GM23338 (cell line): ENCODE measurements at regions not wholly inside any gene's neighbourhood (a gene's known extent, or its start where the extent isn't known, plus 50 kb on each side); places are given as distances from the start of the nearest gene placed in this dataset.

Experiments
- ATAC-seq: fragments of 200-7000 bp; cut with Tn5 transposase; 3 replicates; pipeline ENCODE4 v1.9.1; 2020
- DNase-seq: peaks from one replicate; pipeline ENCODE4 v3.0.0-alpha.2; 2015; ENCODE audit warnings: low spot score
- H2AFZ ChIP-seq: fragments of 200-600 bp; sonication (generic); 2 replicates; pipeline ENCODE4 v1.8.0; 2016; ENCODE audit warnings: antibody characterized with exemption, mild to moderate bottlenecking, moderate library complexity
- H3F3A ChIP-seq: fragments of 200-600 bp; sonication (generic); replicated peaks from 2 replicates; pipeline ENCODE4 v1.8.0; 2017; ENCODE audit warnings: antibody characterized with exemption, mixed run types, low read depth
- H3K27ac ChIP-seq: fragments of 200-600 bp; sonication (generic); 2 replicates; pipeline ENCODE4 v1.6.1; 2016; ENCODE audit warnings: low read depth
- H3K27me3 ChIP-seq: fragments of 200-600 bp; sonication (generic); 2 replicates; pipeline ENCODE4 v1.8.0; 2016; ENCODE audit warnings: mild to moderate bottlenecking, mixed run types, moderate library complexity; ENCODE audit not compliant: insufficient read depth
- H3K36me3 ChIP-seq: fragments of 200-600 bp; sonication (generic); 2 replicates; pipeline ENCODE4 v1.8.0; 2016; ENCODE audit warnings: mild to moderate bottlenecking; ENCODE audit not compliant: insufficient read depth
- H3K4me1 ChIP-seq: fragments of 200-600 bp; sonication (generic); 2 replicates; pipeline ENCODE4 v1.8.0; 2016; ENCODE audit warnings: mild to moderate bottlenecking, moderate library complexity; ENCODE audit not compliant: insufficient read depth
- H3K4me2 ChIP-seq: fragments of 200-600 bp; sonication (generic); 2 replicates; pipeline ENCODE4 v1.7.1; 2017; ENCODE audit warnings: mixed run types
- H3K4me3 ChIP-seq: fragments of 200-600 bp; sonication (generic); 2 replicates; pipeline ENCODE4 v1.6.1; 2016; ENCODE audit warnings: mixed run types
- H3K79me2 ChIP-seq: fragments of 200-600 bp; sonication (generic); replicated peaks from 2 replicates; pipeline ENCODE4 v1.8.0; 2017; ENCODE audit warnings: mild to moderate bottlenecking; ENCODE audit not compliant: insufficient read depth
- H3K9me2 ChIP-seq: fragments of 200-600 bp; sonication (generic); 2 replicates; pipeline ENCODE4 v1.8.0; 2017; ENCODE audit not compliant: insufficient read depth
- H4K20me1 ChIP-seq: fragments of 200-600 bp; sonication (generic); replicated peaks from 2 replicates; pipeline ENCODE4 v1.8.0; 2017; ENCODE audit warnings: mild to moderate bottlenecking; ENCODE audit not compliant: insufficient read depth
- H3K27ac Mint-ChIP-seq: 2 replicates; pipeline ENCODE4 v1.8.0; 2020; ENCODE audit warnings: inconsistent platforms, mild to moderate bottlenecking, moderate library complexity, mixed read lengths
- H3K27me3 Mint-ChIP-seq: 3 replicates; pipeline ENCODE4 v1.8.0; 2022; ENCODE audit warnings: low read depth, mild to moderate bottlenecking, moderate library complexity, mixed read lengths, inconsistent platforms; ENCODE audit not compliant: insufficient read depth, poor library complexity
- H3K36me3 Mint-ChIP-seq: 3 replicates; pipeline ENCODE4 v1.8.0; 2021; ENCODE audit warnings: low read depth, mild to moderate bottlenecking, inconsistent platforms, moderate library complexity, mixed read lengths
- H3K4me1 Mint-ChIP-seq: 3 replicates; pipeline ENCODE4 v1.8.0; 2020; ENCODE audit warnings: mild to moderate bottlenecking, inconsistent platforms, mixed read lengths
- H3K4me3 Mint-ChIP-seq: 3 replicates; pipeline ENCODE4 v1.8.0; 2021; ENCODE audit warnings: moderate library complexity, mild to moderate bottlenecking, inconsistent platforms, mixed read lengths
- H3K9me3 Mint-ChIP-seq: 3 replicates; pipeline ENCODE4 v1.8.0; 2020; ENCODE audit warnings: moderate library complexity, mild to moderate bottlenecking, inconsistent platforms, mixed read lengths
- CREB1 ChIP-seq: fragments of 250-450 bp; sonication (Bioruptor Pico); IDR thresholded peaks from 2 replicates; pipeline ENCODE4 v1.5.0; 2020; ENCODE audit warnings: low read depth, mild to moderate bottlenecking, moderate library complexity
- ETS1 ChIP-seq: IDR thresholded peaks from 2 replicates; pipeline ENCODE4 v1.6.1; 2016; ENCODE audit warnings: antibody characterized with exemption
- EZH2phosphoT487 ChIP-seq: fragments of 200-600 bp; sonication (generic); IDR thresholded peaks from one replicate; pipeline ENCODE4 v1.8.1; 2018; ENCODE audit warnings: antibody characterized with exemption; ENCODE audit not compliant: unreplicated experiment
- NANOG ChIP-seq: IDR thresholded peaks from 2 replicates; pipeline ENCODE4 v1.6.1; 2016; ENCODE audit warnings: antibody characterized with exemption, borderline replicate concordance
- STAT1 ChIP-seq: IDR thresholded peaks from one replicate; pipeline ENCODE4 v1.6.1; 2016; ENCODE audit warnings: antibody characterized with exemption; ENCODE audit not compliant: unreplicated experiment
- ZNF114 ChIP-seq: fragments of 250-450 bp; sonication (Bioruptor Pico); IDR thresholded peaks from 2 replicates; pipeline ENCODE4 v1.5.0; 2020; ENCODE audit warnings: mild to moderate bottlenecking, moderate library complexity
- ZNF331 ChIP-seq: fragments of 250-450 bp; sonication (Bioruptor Pico); IDR thresholded peaks from 2 replicates; pipeline ENCODE4 v1.5.0; 2020; ENCODE audit warnings: low read depth, mild to moderate bottlenecking, moderate library complexity
- TF ChIP-seq, protein P1 (sequence below): IDR thresholded peaks from one replicate; pipeline ENCODE4 v1.6.1; 2018; ENCODE audit warnings: antibody characterized with exemption; ENCODE audit not compliant: unreplicated experiment
- TF ChIP-seq, protein P2 (sequence below), 2 experiments: fragments of 200-600 bp in 1 of 2; sonication (generic) in 1 of 2; conservative IDR thresholded peaks; 2 replicates each; pipeline versions ENCODE4 v1.5.1 to v1.6.1; 2016 to 2017; ENCODE audit warnings: antibody characterized with exemption in 2 of 2, low read depth in 2 of 2, mild to moderate bottlenecking in 2 of 2, moderate library complexity in 1 of 2

GRCh38 chr2:44851518-44851917, 90.0 kb upstream of the SIX3 start:
- Histone ChIP-seq H2AFZ (no peak overlapping the region), H3K4me3 (no peak overlapping the region), H3K79me2 (no peaks in the 10 kb centered on the region), H3K4me1 (no peaks in the 10 kb centered on the region), H3K9me2 (no peaks in the 10 kb centered on the region), H4K20me1 (no peaks in the 10 kb centered on the region), H3K36me3 (no peaks in the 10 kb centered on the region), H3F3A (no peaks in the 10 kb centered on the region), H3K27ac (no peak overlapping the region), H3K4me2 (no peak overlapping the region), H3K27me3 (no peaks in the 10 kb centered on the region)
- TF ChIP-seq, protein P1, sequence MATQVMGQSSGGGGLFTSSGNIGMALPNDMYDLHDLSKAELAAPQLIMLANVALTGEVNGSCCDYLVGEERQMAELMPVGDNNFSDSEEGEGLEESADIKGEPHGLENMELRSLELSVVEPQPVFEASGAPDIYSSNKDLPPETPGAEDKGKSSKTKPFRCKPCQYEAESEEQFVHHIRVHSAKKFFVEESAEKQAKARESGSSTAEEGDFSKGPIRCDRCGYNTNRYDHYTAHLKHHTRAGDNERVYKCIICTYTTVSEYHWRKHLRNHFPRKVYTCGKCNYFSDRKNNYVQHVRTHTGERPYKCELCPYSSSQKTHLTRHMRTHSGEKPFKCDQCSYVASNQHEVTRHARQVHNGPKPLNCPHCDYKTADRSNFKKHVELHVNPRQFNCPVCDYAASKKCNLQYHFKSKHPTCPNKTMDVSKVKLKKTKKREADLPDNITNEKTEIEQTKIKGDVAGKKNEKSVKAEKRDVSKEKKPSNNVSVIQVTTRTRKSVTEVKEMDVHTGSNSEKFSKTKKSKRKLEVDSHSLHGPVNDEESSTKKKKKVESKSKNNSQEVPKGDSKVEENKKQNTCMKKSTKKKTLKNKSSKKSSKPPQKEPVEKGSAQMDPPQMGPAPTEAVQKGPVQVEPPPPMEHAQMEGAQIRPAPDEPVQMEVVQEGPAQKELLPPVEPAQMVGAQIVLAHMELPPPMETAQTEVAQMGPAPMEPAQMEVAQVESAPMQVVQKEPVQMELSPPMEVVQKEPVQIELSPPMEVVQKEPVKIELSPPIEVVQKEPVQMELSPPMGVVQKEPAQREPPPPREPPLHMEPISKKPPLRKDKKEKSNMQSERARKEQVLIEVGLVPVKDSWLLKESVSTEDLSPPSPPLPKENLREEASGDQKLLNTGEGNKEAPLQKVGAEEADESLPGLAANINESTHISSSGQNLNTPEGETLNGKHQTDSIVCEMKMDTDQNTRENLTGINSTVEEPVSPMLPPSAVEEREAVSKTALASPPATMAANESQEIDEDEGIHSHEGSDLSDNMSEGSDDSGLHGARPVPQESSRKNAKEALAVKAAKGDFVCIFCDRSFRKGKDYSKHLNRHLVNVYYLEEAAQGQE, result no peak
- TF ChIP-seq, protein P2, sequence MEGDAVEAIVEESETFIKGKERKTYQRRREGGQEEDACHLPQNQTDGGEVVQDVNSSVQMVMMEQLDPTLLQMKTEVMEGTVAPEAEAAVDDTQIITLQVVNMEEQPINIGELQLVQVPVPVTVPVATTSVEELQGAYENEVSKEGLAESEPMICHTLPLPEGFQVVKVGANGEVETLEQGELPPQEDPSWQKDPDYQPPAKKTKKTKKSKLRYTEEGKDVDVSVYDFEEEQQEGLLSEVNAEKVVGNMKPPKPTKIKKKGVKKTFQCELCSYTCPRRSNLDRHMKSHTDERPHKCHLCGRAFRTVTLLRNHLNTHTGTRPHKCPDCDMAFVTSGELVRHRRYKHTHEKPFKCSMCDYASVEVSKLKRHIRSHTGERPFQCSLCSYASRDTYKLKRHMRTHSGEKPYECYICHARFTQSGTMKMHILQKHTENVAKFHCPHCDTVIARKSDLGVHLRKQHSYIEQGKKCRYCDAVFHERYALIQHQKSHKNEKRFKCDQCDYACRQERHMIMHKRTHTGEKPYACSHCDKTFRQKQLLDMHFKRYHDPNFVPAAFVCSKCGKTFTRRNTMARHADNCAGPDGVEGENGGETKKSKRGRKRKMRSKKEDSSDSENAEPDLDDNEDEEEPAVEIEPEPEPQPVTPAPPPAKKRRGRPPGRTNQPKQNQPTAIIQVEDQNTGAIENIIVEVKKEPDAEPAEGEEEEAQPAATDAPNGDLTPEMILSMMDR (conservative IDR thresholded peaks at IDR 0.05; ENCODE audit: low read depth in 2 of 2), result no peak
- no peak for TF ChIP-seq STAT1
- TF ChIP-seq NANOG, result no peak
- no peak for TF ChIP-seq CREB1
- TF ChIP-seq EZH2phosphoT487, result no peak
- no peak overlapping the region for H3K27ac Mint-ChIP-seq
- no peaks in the 10 kb centered on the region for H3K9me3 Mint-ChIP-seq
- no peak overlapping the region for H3K4me3 Mint-ChIP-seq
- H3K4me1 Mint-ChIP-seq, result no peaks in the 10 kb centered on the region
- DNase-seq (no peak), ATAC-seq (no peak)
- H3K36me3 Mint-ChIP-seq, result no peaks in the 10 kb centered on the region
- peaks cover 3% of the 10 kb centered on the region for H3K27me3 Mint-ChIP-seq

GRCh38 chr2:44852594-44852993, 88.9 kb upstream of the SIX3 start:
- Mint-ChIP-seq H3K27ac (no peak overlapping the region), H3K9me3 (no peaks in the 10 kb centered on the region), H3K36me3 (no peaks in the 10 kb centered on the region), H3K4me1 (no peaks in the 10 kb centered on the region), H3K27me3 (peaks cover 3% of the 10 kb centered on the region), H3K4me3 (no peak overlapping the region)
- Histone ChIP-seq H3F3A (no peaks in the 10 kb centered on the region), H3K4me2 (no peak overlapping the region), H3K27me3 (no peaks in the 10 kb centered on the region), H3K9me2 (no peaks in the 10 kb centered on the region), H2AFZ (no peak overlapping the region), H3K4me1 (no peaks in the 10 kb centered on the region), H4K20me1 (no peaks in the 10 kb centered on the region), H3K4me3 (no peak overlapping the region), H3K79me2 (no peaks in the 10 kb centered on the region), H3K27ac (no peak overlapping the region), H3K36me3 (no peaks in the 10 kb centered on the region)
- no peak for ATAC-seq
- no peak for TF ChIP-seq CREB1
- no peak for TF ChIP-seq NANOG
- TF ChIP-seq, protein P2 (conservative IDR thresholded peaks at IDR 0.05; ENCODE audit: low read depth in 2 of 2), result no peak
- TF ChIP-seq ZNF331, result no peak
- no peak for TF ChIP-seq ETS1
- TF ChIP-seq ZNF114, result no peak
- DNase-seq, result no peak
